HepG2 (cell line): ENCODE measurements at regions not wholly inside any gene's neighbourhood (a gene's known extent, or its start where the extent isn't known, plus 50 kb on each side); places are given as distances from the start of the nearest gene placed in this dataset.

Experiments used
- CTCF ChIP-seq: sonication (generic); formaldehyde crosslinking; IDR thresholded peaks from 2 replicates; pipeline ENCODE4 v1.5.0; 2020; ENCODE audit warnings: mild to moderate bottlenecking, missing genetic modification reagents, moderate library complexity
- ESRRA ChIP-seq: sonication (generic); formaldehyde crosslinking; IDR thresholded peaks from 2 replicates; pipeline ENCODE4 v1.5.1; 2020; ENCODE audit warnings: mild to moderate bottlenecking, low read depth, missing genetic modification reagents
- POLR2A ChIP-seq, 2 experiments: IDR thresholded peaks; 2 replicates each; pipeline ENCODE4 v1.6.1; 2011; ENCODE audit warnings: low read depth in 2 of 2, low read length in 2 of 2, mild to moderate bottlenecking in 1 of 2, moderate library complexity in 1 of 2; ENCODE audit not compliant: insufficient read depth in 1 of 2
- POLR2AphosphoS5 ChIP-seq: IDR thresholded peaks from 2 replicates; pipeline ENCODE4 v1.6.1; 2012; ENCODE audit warnings: low read depth, low read length
- PREB ChIP-seq: sonication (generic); formaldehyde crosslinking; IDR thresholded peaks from 2 replicates; pipeline ENCODE4 v1.4.0; 2020; ENCODE audit warnings: missing genetic modification reagents
- SMAD3 ChIP-seq: sonication (generic); formaldehyde crosslinking; IDR thresholded peaks from 2 replicates; pipeline ENCODE4 v1.4.0; 2020; ENCODE audit warnings: missing genetic modification reagents
- SNAI1 ChIP-seq: sonication (generic); formaldehyde crosslinking; IDR thresholded peaks from 2 replicates; pipeline ENCODE4 v1.5.0; 2020; ENCODE audit warnings: mild to moderate bottlenecking, missing genetic modification reagents, borderline replicate concordance
- SP1 ChIP-seq, 2 experiments: fragments of 450-650 bp in 1 of 2; sonication (generic) in 1 of 2; formaldehyde crosslinking in 1 of 2; IDR thresholded peaks; 2 replicates each; pipeline versions ENCODE4 v1.4.0 to v1.6.1; 2016 to 2020; ENCODE audit warnings: missing genetic modification reagents in 1 of 2
- TBP ChIP-seq: sonication (generic); formaldehyde crosslinking; IDR thresholded peaks from 2 replicates; pipeline ENCODE4 v1.5.0; 2020; ENCODE audit warnings: missing genetic modification reagents
- THAP8 ChIP-seq: sonication (generic); formaldehyde crosslinking; IDR thresholded peaks from 2 replicates; pipeline ENCODE4 v1.5.1; 2020; ENCODE audit warnings: missing genetic modification reagents, mild to moderate bottlenecking, borderline replicate concordance
- ZBTB10 ChIP-seq: sonication (generic); formaldehyde crosslinking; IDR thresholded peaks from 2 replicates; pipeline ENCODE4 v1.4.0; 2020; ENCODE audit warnings: missing genetic modification reagents, borderline replicate concordance
- ZBTB39 ChIP-seq: sonication (generic); formaldehyde crosslinking; IDR thresholded peaks from 2 replicates; pipeline ENCODE4 v1.5.0; 2020; ENCODE audit warnings: missing genetic modification reagents
- ZNF253 ChIP-seq: sonication (generic); formaldehyde crosslinking; IDR thresholded peaks from 2 replicates; pipeline ENCODE4 v1.8.0; 2022; ENCODE audit warnings: mild to moderate bottlenecking, missing genetic modification reagents, borderline replicate concordance
- ZNF407 ChIP-seq: sonication (generic); formaldehyde crosslinking; IDR thresholded peaks from one replicate; pipeline ENCODE4 v1.5.1; 2020; ENCODE audit warnings: mild to moderate bottlenecking, missing genetic modification reagents; ENCODE audit errors: not compliant biosample characterization

GRCh38 chr16:49017501-49017900, 264.1 kb downstream of the CBLN1 start:
- TF ChIP-seq POLR2A (IDR thresholded peaks at IDR 0.05; ENCODE audit: insufficient read depth in 1 of 2, low read depth in 2 of 2, low read length in 2 of 2) (no peak), ZNF407 (CRISPR knock-in tag) (no peak), ZBTB39 (CRISPR knock-in tag) (no peak), POLR2AphosphoS5 (no peak), THAP8 (CRISPR knock-in tag) (no peak), ESRRA (CRISPR knock-in tag) (no peak), CTCF (CRISPR knock-in tag) (no peak), SNAI1 (CRISPR knock-in tag) (no peak), TBP (CRISPR knock-in tag) (no peak), ZNF253 (CRISPR knock-in tag) (no peak), ZBTB10 (CRISPR knock-in tag) (no peak), SP1 (IDR thresholded peaks at IDR 0.05) (no peak), SP1 (CRISPR knock-in tag; IDR thresholded peaks at IDR 0.05) (no peak), PREB (no peak), SMAD3 (CRISPR knock-in tag) (no peak)
